Kasumi-1 (cell line): ENCODE measurements at regions not wholly inside any gene's neighbourhood (a gene's known extent, or its start where the extent isn't known, plus 50 kb on each side); places are given as distances from the start of the nearest gene placed in this dataset.
A peak's percentile ranks its signal among the peaks of the same experiment; 100 is the strongest.
"Not testable (repeated sequence)": the region's sequence is repeated elsewhere in the genome, so short reads cannot be mapped to it uniquely, and the experiment has no call there.

Experiments used
- DNase-seq, 2 experiments: peaks; one replicate each; lab custom pipeline; 2025; lab: John Stamatoyannopoulos, UW

DNA sequence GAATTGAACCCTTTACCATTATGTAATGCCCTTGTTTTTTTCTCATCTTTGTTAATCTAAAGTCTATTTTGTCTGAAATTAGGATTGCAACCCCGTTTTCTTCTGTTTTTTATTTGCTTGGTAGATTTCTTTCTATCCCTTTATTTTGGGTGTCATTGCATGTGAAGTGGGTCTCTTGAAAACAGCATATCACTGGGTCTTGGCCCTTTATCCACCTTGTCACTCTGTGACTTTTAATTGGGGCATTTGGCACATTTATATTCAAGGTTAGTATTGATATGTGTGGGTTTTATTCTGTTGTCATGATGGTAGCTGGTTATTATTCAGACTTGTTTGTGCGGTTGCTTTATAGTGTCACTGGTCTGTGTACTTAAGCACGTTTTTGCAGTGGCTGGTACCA lies 117.4 kb upstream of the MARCHF11 start:
- no peak for DNase-seq

DNA sequence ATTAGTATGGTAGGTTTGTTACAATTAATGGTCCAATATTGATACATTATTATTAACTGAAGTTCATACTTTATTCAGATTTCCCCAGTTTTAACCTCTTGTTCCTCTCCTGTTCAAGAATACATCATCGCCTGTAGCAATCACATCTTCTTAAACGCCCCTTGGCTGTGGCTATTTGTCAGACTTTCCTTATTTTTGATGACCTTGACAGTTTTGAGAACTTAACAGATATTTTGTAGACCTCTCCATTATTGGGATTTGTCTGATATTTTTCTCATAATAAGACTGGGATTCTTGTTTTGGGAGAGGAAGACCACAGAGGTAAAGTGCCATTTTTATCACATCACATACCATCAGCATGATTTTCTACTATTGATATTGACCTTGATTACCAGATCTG lies 112.3 kb upstream of the MARCHF11 start:
- no peak for DNase-seq

DNA sequence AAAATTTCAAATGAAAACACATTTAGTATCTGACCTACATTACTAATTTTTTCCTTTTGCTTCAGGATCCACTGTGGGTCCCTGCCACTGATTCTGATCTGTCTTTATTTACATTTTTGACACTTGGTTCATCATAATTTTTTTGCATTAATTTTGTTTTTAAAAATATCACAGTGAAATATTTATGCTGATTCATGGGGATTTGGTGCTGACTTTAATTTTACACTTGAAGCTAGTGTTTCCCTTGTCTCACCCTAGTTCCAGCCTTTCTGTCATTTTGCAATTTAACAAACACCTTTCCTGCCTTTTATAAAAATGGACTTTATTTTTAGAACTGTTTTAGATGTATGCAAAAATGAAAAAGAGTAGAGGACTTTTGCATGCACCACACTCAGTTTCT lies 111.9 kb upstream of the MARCHF11 start:
- DNase-seq, result no peak

DNA sequence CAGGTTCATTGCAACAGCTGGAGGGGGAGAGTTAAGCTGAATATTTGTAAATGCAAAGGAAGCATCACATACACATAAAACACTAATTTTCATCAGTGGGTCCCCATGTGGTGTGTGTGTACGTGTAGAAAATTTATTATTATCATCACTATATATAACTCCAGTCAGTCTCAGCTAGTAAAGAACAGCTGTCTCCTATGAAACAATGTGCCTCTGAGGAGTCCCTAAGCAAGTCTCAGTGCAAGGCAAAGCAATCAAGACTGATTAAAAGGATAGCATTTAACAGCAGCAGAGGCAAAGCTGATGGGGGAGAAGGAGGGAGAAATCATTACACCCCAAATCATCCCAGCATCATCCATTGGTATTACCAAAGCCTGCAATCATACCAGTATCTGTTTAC lies 104.2 kb upstream of the MARCHF11 start:
- no peak for DNase-seq

- DNase-seq, result not testable (repeated sequence)
Measured at GRCh38 chr5:16276859-16277258, 97.3 kb upstream of the MARCHF11 start.

DNA sequence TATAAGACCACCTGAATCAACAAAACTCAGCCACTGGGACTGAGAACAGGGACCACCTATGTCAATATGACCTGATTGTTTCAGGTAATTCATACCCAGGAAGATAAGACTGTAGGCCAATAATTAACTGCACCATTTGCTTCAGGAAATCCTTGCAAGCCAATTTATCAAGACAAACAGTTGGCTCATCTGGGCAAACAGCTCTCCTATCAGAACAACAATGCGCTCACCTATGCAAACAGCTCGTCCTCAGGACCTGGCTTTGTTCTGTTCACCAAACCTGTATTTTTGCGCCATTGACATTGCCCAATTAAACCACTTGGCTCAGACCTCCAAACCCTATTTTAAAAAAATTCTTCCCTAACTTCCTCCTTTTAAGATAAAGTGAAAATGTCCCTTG lies 92.3 kb upstream of the MARCHF11 start:
- peak; percentile 15 to 44 for DNase-seq

- DNase-seq, result peak; percentile 19 to 50
Measured at GRCh38 chr5:16265141-16265540, 85.5 kb upstream of the MARCHF11 start.

DNA sequence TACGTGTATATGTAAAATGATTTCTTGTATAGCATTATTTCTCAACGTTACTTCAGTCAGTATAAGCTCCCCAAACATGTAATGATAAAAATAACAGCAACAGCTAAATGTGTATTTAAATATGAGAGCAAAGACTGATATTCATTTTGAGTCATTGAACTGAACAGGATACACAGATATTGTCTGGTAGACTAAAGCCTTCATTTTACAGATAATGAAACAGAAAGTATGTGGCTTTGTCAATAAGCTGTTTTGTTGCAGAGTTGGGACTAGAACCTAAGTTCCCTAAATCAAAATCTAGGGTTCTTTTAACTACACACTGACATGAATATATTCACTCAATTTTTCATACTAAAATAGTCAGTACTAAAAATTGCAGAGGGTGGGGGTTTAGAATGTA lies 80.4 kb upstream of the MARCHF11 start:
- no peak for DNase-seq

- DNase-seq, result no peak
Measured at GRCh38 chr5:16253856-16254255, 74.3 kb upstream of the MARCHF11 start.

DNA sequence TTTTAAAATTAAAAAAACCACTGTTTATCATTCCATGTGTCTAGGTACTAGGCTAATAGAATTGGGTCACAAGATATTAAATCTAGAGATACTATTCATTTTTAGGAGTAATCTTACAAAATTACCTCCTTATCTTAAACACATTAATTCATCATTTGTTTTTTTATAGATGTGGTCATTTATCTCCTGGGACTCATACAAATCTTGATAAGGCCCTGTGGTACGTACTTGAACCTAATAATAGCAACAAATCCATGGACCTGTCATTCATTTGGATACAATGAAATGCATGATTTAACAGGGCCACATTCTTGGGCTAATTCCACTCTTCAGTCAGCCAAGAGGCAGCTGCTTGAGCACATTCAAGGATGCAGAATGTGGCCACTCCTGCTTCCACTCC lies 66.4 kb upstream of the MARCHF11 start:
- no peak for DNase-seq

DNA sequence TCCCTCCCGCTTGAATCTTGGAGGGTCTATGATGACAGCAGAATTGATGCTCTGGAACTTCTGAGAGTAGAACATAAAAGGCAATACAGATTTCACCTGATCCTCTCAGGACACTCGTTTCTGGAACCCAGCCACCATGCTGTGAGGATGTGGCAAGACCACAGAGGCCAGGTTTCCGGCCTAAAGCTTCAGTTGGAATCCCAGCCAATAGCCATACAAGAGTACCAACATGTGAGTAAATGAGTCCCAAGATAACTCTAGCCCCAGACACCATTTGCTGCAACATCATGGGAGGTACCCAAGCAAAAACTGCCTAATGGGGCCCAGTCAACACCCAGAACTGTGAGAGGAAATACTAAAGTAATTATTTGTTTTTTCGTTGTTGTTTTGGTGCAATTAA lies 65.7 kb upstream of the MARCHF11 start:
- DNase-seq, result no peak

GRCh38 chr5:16238018-16238417 lies 58.4 kb upstream of the MARCHF11 start:
- DNase-seq, result no peak

DNA sequence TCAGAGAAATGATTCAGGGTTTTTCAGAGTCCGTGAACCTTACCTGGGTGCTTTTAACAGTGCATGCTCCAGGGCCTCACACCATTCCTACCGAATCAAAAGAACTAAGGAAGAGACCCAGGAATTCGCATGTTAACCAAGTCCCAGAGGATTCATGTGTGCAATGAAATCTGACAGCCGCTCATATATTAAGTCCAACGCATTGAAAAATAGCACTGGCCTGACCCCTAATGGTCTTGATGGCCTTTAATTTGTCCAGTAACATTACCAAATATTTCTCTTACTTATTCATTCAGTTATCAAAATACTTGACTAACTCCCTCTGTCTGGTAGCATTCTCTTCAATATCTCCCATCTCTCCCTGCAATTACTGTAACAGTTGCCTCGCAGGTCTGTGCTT lies 55.0 kb upstream of the MARCHF11 start:
- no peak for DNase-seq

DNA sequence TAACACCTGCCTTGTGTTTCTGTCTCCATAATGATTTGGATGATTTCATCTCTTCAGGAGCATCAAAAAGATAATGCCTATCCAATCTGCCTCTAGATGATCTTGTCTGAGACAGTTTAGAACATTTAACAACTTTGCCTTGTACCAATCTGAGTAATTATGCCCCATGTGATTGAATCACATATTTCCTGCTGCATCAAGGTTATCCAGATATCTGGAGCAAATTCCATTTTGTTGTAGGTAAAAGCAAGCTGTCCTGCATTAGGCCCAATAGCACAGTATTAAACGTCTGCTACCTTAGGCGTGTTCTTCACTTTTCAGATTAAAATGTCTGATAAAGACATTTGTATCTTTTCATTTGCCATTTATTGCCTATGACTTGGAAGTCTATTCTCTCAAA lies 54.1 kb upstream of the MARCHF11 start:
- DNase-seq, result no peak

DNA sequence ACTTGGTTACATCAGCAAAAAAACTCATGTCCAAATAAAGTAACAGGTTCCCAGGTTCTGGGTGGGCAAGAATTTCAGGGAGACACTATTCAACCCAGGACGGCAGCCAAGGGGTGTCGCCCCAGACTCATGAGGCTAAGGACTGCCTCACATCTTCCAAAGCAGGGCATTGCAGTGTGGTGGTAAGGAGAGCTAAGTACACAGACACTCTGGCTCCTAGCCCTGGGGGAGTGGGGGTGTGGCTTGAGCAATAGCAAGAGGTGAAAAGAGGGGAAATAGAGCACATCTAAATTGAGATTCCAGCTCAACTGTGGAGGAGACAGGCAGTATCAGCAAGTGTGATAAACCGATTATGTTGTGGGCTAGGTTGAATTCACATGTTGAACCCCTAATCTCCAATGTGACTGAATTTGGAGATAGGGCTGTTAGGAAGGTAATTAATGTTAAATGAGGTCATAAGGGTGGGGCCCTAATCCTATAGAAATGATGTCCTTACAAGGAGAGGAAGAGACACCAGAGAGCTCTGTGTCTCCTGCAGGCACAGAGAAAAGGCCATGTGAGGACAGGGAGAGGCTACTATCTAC lies 49.9 kb upstream of the MARCHF11 start:
- no peak for DNase-seq
